Gastrocnemius medialis (tissue), 4 donors: ENCODE measurements at regions not wholly inside any gene's neighbourhood (a gene's known extent, or its start where the extent isn't known, plus 50 kb on each side); places are given as distances from the start of the nearest gene placed in this dataset.
"Not testable (repeated sequence)": the region's sequence is repeated elsewhere in the genome, so short reads cannot be mapped to it uniquely, and the experiment has no call there.

Experiments used
- CTCF ChIP-seq, 5 experiments: fragments of 450-650 bp in 3 of 5; fragments of 200-600 bp in 2 of 5; sonication (generic) in 2 of 5; IDR thresholded peaks in 4 of 5; conservative IDR thresholded peaks in 1 of 5; 1 replicate in 4 of 5; 2 replicates in 1 of 5; pipeline ENCODE4 v1.5.1; 2016 to 2019; ENCODE audit warnings: antibody characterized with exemption in 5 of 5, mild to moderate bottlenecking in 3 of 5, moderate library complexity in 3 of 5
- POLR2A ChIP-seq, 2 donors: fragments of 450-650 bp; IDR thresholded peaks; one replicate each; pipeline ENCODE4 v1.6.1; 2017; ENCODE audit warnings: antibody characterized with exemption in 2 of 2, mild to moderate bottlenecking in 2 of 2, moderate library complexity in 2 of 2

DNA sequence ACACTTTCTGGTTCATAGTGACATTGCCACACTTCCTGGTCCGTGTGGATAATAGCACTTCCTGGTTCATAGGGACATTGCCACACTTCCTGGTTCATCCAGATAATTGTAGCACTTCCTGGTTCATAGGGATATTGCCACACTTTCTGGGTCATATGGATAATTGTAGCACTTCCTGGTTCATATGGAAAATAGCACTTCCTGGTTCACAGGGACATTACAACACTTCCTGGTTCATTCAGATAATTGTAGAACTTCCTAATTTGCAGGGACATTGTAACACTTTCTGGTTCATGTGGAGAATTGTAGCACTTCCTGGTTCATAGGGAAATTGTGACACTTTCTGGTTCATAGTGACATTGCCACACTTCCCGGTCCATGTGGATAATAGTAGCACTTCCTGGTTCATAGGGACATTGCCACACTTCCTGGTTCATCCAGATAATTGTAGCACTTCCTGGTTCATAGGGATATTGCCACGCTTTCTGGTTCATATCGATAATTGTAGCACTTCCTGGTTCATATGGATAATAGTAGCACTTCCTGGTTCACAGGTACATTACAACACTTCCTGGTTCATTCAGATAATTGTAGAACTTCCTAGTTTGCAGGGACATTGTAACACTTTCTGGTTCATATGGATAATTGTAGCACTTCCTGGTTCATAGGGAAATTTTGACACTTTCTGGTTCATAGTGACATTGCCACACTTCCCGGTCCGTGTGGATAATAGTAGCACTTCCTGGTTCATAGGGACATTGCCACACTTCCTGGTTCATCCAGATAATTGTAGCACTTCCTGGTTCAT lies 60.0 kb upstream of the CD99 start:
- TF ChIP-seq CTCF (IDR thresholded peaks at IDR 0.05 in 4 of 5, conservative IDR thresholded peaks at IDR 0.05 in 1 of 5); POLR2A (IDR thresholded peaks at IDR 0.05): not testable (repeated sequence)
